Breast epithelium (tissue), 3 donors: ENCODE measurements at regions not wholly inside any gene's neighbourhood (a gene's known extent, or its start where the extent isn't known, plus 50 kb on each side); places are given as distances from the start of the nearest gene placed in this dataset.

Source experiments
- POLR2A ChIP-seq: fragments of 450-650 bp; IDR thresholded peaks from one replicate; pipeline ENCODE4 v1.6.1; 2016; ENCODE audit warnings: antibody characterized with exemption, mild to moderate bottlenecking, moderate library complexity
- TF ChIP-seq, protein P1 (sequence below), 3 donors: fragments of 450-650 bp; IDR thresholded peaks; one replicate each; pipeline ENCODE4 v1.5.1; 2016 to 2017; ENCODE audit warnings: antibody characterized with exemption in 3 of 3, mild to moderate bottlenecking in 3 of 3, moderate library complexity in 3 of 3

DNA sequence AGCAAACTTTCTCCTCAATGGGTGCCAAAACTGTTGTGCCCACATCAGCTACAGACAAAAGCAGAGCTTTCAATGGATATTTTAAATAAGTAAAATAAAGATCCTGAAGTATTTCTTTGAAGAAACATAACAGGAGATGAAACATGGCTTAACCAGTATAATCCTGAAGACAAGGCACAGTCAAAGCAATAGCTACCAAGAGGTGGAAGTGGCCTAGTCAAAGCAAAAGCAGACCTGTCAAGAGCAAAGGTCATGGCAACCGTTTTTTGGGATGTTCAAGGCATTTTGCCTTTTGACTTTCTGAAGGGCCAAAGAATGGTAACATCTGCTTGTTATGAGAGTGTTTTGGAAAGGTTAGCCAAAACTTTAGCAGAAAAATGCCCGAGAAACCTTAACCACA, 77.9 kb downstream of the ANXA1 start:
- TF ChIP-seq, protein P1, sequence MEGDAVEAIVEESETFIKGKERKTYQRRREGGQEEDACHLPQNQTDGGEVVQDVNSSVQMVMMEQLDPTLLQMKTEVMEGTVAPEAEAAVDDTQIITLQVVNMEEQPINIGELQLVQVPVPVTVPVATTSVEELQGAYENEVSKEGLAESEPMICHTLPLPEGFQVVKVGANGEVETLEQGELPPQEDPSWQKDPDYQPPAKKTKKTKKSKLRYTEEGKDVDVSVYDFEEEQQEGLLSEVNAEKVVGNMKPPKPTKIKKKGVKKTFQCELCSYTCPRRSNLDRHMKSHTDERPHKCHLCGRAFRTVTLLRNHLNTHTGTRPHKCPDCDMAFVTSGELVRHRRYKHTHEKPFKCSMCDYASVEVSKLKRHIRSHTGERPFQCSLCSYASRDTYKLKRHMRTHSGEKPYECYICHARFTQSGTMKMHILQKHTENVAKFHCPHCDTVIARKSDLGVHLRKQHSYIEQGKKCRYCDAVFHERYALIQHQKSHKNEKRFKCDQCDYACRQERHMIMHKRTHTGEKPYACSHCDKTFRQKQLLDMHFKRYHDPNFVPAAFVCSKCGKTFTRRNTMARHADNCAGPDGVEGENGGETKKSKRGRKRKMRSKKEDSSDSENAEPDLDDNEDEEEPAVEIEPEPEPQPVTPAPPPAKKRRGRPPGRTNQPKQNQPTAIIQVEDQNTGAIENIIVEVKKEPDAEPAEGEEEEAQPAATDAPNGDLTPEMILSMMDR (IDR thresholded peaks at IDR 0.05) = no peak
- TF ChIP-seq POLR2A = no peak
